ENCODE measurements at regions not wholly inside any gene's neighbourhood (a gene's known extent, or its start where the extent isn't known, plus 50 kb on each side); places are given as distances from the start of the nearest gene placed in this dataset.

DNA sequence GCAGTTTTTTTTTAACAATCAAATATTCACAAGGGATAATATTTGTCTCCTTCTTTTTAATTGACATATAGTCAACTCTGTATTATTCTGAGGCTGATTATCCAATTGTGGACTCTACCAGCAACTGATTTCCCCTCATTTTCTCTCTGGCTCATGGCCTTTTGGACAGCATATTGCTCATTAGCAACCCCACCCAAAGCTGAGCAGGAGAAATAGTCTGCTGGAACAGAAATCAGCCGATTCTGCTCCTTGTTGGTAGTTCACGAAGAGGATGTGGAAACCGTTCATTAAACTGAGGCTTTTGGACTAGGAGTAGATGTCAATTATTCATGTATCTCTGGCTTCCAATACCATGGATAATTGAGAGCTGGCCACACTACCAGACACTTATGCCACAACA, 428.4 kb upstream of the INTU start:
- TF ChIP-seq, protein P1, sequence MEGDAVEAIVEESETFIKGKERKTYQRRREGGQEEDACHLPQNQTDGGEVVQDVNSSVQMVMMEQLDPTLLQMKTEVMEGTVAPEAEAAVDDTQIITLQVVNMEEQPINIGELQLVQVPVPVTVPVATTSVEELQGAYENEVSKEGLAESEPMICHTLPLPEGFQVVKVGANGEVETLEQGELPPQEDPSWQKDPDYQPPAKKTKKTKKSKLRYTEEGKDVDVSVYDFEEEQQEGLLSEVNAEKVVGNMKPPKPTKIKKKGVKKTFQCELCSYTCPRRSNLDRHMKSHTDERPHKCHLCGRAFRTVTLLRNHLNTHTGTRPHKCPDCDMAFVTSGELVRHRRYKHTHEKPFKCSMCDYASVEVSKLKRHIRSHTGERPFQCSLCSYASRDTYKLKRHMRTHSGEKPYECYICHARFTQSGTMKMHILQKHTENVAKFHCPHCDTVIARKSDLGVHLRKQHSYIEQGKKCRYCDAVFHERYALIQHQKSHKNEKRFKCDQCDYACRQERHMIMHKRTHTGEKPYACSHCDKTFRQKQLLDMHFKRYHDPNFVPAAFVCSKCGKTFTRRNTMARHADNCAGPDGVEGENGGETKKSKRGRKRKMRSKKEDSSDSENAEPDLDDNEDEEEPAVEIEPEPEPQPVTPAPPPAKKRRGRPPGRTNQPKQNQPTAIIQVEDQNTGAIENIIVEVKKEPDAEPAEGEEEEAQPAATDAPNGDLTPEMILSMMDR (IDR thresholded peaks at IDR 0.05), result no peak
- no peak for ATAC-seq
- intact Hi-C loops (cut with DNase I, micrococcal nuclease), result no loop called here
- Histone ChIP-seq H3K4me1 (ENCODE audit: low read depth) (no peaks in the 10 kb centered on the region), H3K9me3 (peaks cover 15% of the 10 kb centered on the region), H3K4me3 (no peak overlapping the region), H3K36me3 (ENCODE audit: low read depth) (no peaks in the 10 kb centered on the region)
- no peak for DNase-seq

DNA sequence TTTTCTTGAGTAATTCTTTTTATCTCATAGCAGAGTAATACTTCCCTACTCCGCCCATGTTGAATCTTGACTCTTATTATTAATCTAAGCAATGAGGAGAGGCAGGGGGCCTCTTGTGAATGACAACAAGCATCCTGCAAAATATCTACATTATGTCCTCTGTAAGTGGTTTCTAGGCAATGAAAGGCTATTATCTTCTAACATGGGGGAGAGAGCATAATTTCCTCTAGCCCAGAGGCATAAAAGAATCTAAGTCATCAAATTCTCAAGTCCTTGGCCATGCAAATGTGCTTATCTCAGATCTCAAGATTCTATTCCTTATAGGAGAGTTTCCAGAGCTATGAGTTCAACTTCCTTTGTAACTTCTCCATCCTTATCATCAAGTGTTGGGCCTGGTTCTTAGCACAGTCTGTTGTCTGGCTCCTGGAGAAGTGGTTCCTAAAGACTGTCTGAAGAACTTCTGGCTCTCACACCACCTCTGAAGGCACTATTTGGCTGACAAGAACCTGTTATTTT, 423.1 kb upstream of the INTU start:
- Histone ChIP-seq H3K4me1 (ENCODE audit: low read depth) (no peaks in the 10 kb centered on the region), H3K36me3 (ENCODE audit: low read depth) (no peaks in the 10 kb centered on the region), H3K4me3 (no peak overlapping the region), H3K9me3 (peaks cover 12% of the 10 kb centered on the region)
- TF ChIP-seq, protein P1 (IDR thresholded peaks at IDR 0.05), result no peak
- DNase-seq, result no peak
- no peak for ATAC-seq
- intact Hi-C loops (cut with DNase I, micrococcal nuclease), result no loop called here

DNA sequence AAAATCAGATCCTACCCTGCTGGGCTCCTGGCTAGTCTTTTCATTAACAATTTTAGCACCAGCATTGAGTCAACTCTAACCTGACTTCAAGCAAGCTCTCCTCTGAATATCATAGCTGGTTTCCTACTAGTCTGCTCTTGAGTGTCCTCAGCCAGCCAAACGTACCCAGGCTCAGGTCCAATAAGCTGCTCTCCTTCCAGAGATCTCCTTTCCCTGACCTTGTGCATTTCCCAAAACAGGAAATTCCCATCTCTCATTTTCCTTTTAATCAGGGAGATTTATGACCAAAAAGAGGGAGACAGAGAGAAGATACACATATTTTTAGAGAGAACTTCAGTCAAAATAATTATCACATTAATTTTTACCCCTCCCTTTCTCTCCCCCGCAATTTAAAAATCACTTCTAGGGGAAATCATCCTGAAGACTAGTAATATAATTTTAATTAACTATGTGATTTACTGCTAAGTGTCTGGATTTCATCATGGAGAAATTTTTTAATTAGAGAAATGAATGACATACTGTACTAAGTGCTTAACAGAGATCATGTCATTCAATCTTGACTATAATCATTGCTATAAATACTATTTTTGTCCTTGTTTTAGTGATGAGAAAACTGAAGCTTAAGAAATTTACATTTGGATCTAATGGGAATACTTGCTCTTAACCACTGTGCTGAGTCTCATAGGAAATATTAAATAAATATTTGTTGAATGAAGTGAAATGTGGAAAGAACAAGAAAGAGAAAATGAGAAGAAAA, 421.7 kb upstream of the INTU start:
- no peaks in the 10 kb centered on the region for H3K36me3 ChIP-seq (ENCODE audit: low read depth)
- no peak overlapping the region for H3K4me3 ChIP-seq
- peaks cover 15% of the 10 kb centered on the region for H3K9me3 ChIP-seq
- H3K4me1 ChIP-seq (ENCODE audit: low read depth), result no peaks in the 10 kb centered on the region
- TF ChIP-seq, protein P1 (IDR thresholded peaks at IDR 0.05), result no peak
- intact Hi-C loops (cut with DNase I, micrococcal nuclease), result no loop called here
- DNase-seq (no peak), ATAC-seq (no peak)

DNA sequence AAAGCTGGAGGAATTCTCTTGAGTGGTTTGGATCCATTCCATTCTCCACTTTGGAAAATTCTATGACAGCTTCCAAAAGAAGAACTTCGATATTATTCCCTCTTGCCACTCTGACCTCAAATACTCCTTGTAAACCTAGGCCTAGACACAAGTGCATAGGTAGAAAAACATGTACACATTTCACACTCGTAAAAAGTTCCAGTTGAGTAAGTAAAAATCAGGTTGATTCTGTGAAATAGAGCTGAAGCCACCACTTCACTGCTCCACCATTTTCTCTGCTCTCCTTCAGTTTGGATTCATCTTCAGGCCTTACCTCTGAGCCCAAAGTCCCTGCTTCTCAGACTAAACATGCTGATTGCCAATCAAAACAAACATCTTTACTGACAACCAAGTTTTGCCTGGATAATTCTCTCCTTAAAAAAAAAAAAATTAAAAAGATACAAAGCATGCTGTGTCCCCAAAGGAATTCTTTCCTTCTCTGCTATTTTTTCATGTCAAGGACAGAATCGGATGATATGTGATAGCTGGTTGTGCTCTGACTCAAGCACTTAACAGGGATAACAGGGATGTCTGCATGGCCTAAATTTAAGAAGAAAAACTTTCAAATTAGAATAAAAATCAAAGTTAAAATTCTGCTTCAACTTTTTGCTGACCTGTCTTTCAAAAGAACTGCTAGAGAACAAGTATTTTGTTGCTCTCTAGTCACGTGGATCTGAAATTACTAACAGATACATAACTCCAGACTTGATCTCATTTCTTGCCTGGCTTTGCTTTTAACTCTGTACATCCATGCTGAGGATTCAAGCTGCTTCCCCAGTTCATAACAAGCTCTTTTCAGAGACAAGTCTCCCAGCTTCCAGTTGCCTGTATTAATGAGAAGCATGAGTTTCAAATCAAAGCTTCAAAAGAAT, 420.9 kb upstream of the INTU start:
- no peaks in the 10 kb centered on the region for H3K4me1 ChIP-seq (ENCODE audit: low read depth)
- ATAC-seq (no peak), DNase-seq (no peak)
- H3K36me3 ChIP-seq (ENCODE audit: low read depth), result no peaks in the 10 kb centered on the region
- no peak overlapping the region for H3K4me3 ChIP-seq
- TF ChIP-seq, protein P1 (IDR thresholded peaks at IDR 0.05), result no peak
- intact Hi-C loops (cut with DNase I, micrococcal nuclease), result no loop called here
- peaks cover 9% of the 10 kb centered on the region for H3K9me3 ChIP-seq

DNA sequence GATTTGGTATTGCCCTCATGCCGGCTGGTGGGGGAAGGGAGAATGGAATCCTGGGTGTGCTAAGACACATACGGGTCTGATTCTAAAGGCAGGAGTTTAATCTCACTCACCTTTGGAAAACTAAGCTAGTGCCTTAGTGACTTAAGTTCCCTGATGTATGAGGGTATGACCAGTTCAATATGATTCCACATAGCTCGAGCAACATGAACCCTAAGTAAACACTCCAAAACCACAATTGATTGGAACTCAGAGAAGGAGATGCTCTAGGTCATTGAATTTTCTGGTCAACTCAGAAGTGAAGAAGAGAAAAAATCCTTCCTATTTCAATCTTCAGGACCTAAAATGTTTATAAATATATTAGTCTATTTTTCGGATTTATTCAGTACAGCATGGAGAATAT, 420.1 kb upstream of the INTU start:
- TF ChIP-seq, protein P1 (IDR thresholded peaks at IDR 0.05), result no peak
- no peaks in the 10 kb centered on the region for H3K36me3 ChIP-seq (ENCODE audit: low read depth)
- H3K9me3 ChIP-seq, result peaks cover 8% of the 10 kb centered on the region
- no peak overlapping the region for H3K4me3 ChIP-seq
- intact Hi-C loops (cut with DNase I, micrococcal nuclease), result no loop called here
- no peaks in the 10 kb centered on the region for H3K4me1 ChIP-seq (ENCODE audit: low read depth)
- ATAC-seq (no peak), DNase-seq (no peak)
